ENCODE measurements at regions not wholly inside any gene's neighbourhood (a gene's known extent, or its start where the extent isn't known, plus 50 kb on each side); places are given as distances from the start of the nearest gene placed in this dataset.

GRCh38 chr15:29433050-29433318, 163.4 kb upstream of the NSMCE3 start:
- Histone ChIP-seq H3K36me3 (ENCODE audit: control insufficient read depth in 2 of 2, insufficient read depth in 2 of 2, low read length in 1 of 2) (no peaks in the 10 kb centered on the region), H3K9me3 (ENCODE audit: control insufficient read depth in 2 of 2, insufficient read depth in 1 of 2, low read depth in 1 of 2, low read length in 1 of 2) (peaks cover 0 to 2% of the 10 kb centered on the region in 2 donors), H3K27me3 (ENCODE audit: control insufficient read depth in 1 of 2, insufficient read depth in 2 of 2, low read length in 2 of 2) (no peaks in the 10 kb centered on the region), H3K4me1 (ENCODE audit: control insufficient read depth in 2 of 2, insufficient read depth in 2 of 2, low read length in 1 of 2) (peaks cover 0 to 2% of the 10 kb centered on the region in 2 donors), H3K4me3 (ENCODE audit: low read depth in 1 of 2, low read length in 2 of 2) (no peak overlapping the region), H3K27ac (ENCODE audit: low read depth in 2 of 2, low read length in 1 of 2) (no peak overlapping the region)
- 79 to 88% methylated on average over 2 of the region's 2 CpGs for WGBS, 2 donors

GRCh38 chr15:29432191-29433049, 162.8 kb upstream of the NSMCE3 start:
- peaks cover 2% of the 10 kb centered on the region in 2 donors for H3K9me3 ChIP-seq (ENCODE audit: control insufficient read depth in 2 of 2, insufficient read depth in 1 of 2, low read depth in 1 of 2, low read length in 1 of 2)
- no peaks in the 10 kb centered on the region for H3K36me3 ChIP-seq (ENCODE audit: control insufficient read depth in 2 of 2, insufficient read depth in 2 of 2, low read length in 1 of 2)
- no peaks in the 10 kb centered on the region for H3K4me1 ChIP-seq (ENCODE audit: control insufficient read depth in 2 of 2, insufficient read depth in 2 of 2, low read length in 1 of 2)
- no peaks in the 10 kb centered on the region for H3K27me3 ChIP-seq (ENCODE audit: control insufficient read depth in 1 of 2, insufficient read depth in 2 of 2, low read length in 2 of 2)
- no peak overlapping the region for H3K27ac ChIP-seq (ENCODE audit: low read depth in 2 of 2, low read length in 1 of 2)
- WGBS, 2 donors = 86 to 90% methylated on average over 11 of the region's 11 CpGs
- H3K4me3 ChIP-seq (ENCODE audit: low read depth in 1 of 2, low read length in 2 of 2) = no peak overlapping the region

GRCh38 chr15:29430831-29431230, 161.2 kb upstream of the NSMCE3 start:
- no peaks in the 10 kb centered on the region for H3K4me1 ChIP-seq (ENCODE audit: control insufficient read depth in 2 of 2, insufficient read depth in 2 of 2, low read length in 1 of 2)
- no peak overlapping the region for H3K27ac ChIP-seq (ENCODE audit: low read depth in 2 of 2, low read length in 1 of 2)
- H3K9me3 ChIP-seq (ENCODE audit: control insufficient read depth in 2 of 2, insufficient read depth in 1 of 2, low read depth in 1 of 2, low read length in 1 of 2) = peaks cover 2% of the 10 kb centered on the region in 2 donors
- no peak overlapping the region for H3K4me3 ChIP-seq (ENCODE audit: low read depth in 1 of 2, low read length in 2 of 2)
- no peaks in the 10 kb centered on the region for H3K27me3 ChIP-seq (ENCODE audit: control insufficient read depth in 1 of 2, insufficient read depth in 2 of 2, low read length in 2 of 2)
- no peaks in the 10 kb centered on the region for H3K36me3 ChIP-seq (ENCODE audit: control insufficient read depth in 2 of 2, insufficient read depth in 2 of 2, low read length in 1 of 2)
- 87 to 88% methylated on average over 10 of the region's 10 CpGs for WGBS, 2 donors

GRCh38 chr15:29430124-29430523, 160.5 kb upstream of the NSMCE3 start:
- H3K27ac ChIP-seq (ENCODE audit: low read depth in 2 of 2, low read length in 1 of 2) = no peak overlapping the region
- no peaks in the 10 kb centered on the region for H3K4me1 ChIP-seq (ENCODE audit: control insufficient read depth in 2 of 2, insufficient read depth in 2 of 2, low read length in 1 of 2)
- WGBS, 2 donors = 82 to 87% methylated on average over 4 of the region's 4 CpGs
- H3K27me3 ChIP-seq (ENCODE audit: control insufficient read depth in 1 of 2, insufficient read depth in 2 of 2, low read length in 2 of 2) = no peaks in the 10 kb centered on the region
- no peaks in the 10 kb centered on the region for H3K36me3 ChIP-seq (ENCODE audit: control insufficient read depth in 2 of 2, insufficient read depth in 2 of 2, low read length in 1 of 2)
- H3K9me3 ChIP-seq (ENCODE audit: control insufficient read depth in 2 of 2, insufficient read depth in 1 of 2, low read depth in 1 of 2, low read length in 1 of 2) = peaks cover 2% of the 10 kb centered on the region in 2 donors
- H3K4me3 ChIP-seq (ENCODE audit: low read depth in 1 of 2, low read length in 2 of 2) = no peak overlapping the region

GRCh38 chr15:29429584-29429983, 160.0 kb upstream of the NSMCE3 start:
- Histone ChIP-seq H3K36me3 (ENCODE audit: control insufficient read depth in 2 of 2, insufficient read depth in 2 of 2, low read length in 1 of 2) (no peaks in the 10 kb centered on the region), H3K9me3 (ENCODE audit: control insufficient read depth in 2 of 2, insufficient read depth in 1 of 2, low read depth in 1 of 2, low read length in 1 of 2) (peaks cover 2% of the 10 kb centered on the region in 2 donors), H3K4me3 (ENCODE audit: low read depth in 1 of 2, low read length in 2 of 2) (no peak overlapping the region), H3K27me3 (ENCODE audit: control insufficient read depth in 1 of 2, insufficient read depth in 2 of 2, low read length in 2 of 2) (no peaks in the 10 kb centered on the region), H3K4me1 (ENCODE audit: control insufficient read depth in 2 of 2, insufficient read depth in 2 of 2, low read length in 1 of 2) (no peaks in the 10 kb centered on the region), H3K27ac (ENCODE audit: low read depth in 2 of 2, low read length in 1 of 2) (no peak overlapping the region)
- 88 to 95% methylated on average over 13 of the region's 13 CpGs for WGBS, 2 donors

- Histone ChIP-seq H3K27me3 (ENCODE audit: control insufficient read depth in 1 of 2, insufficient read depth in 2 of 2, low read length in 2 of 2) (no peaks in the 10 kb centered on the region), H3K9me3 (ENCODE audit: control insufficient read depth in 2 of 2, insufficient read depth in 1 of 2, low read depth in 1 of 2, low read length in 1 of 2) (peaks cover 2 to 6% of the 10 kb centered on the region in 2 donors), H3K4me1 (ENCODE audit: control insufficient read depth in 2 of 2, insufficient read depth in 2 of 2, low read length in 1 of 2) (no peaks in the 10 kb centered on the region), H3K4me3 (ENCODE audit: low read depth in 1 of 2, low read length in 2 of 2) (no peak overlapping the region), H3K36me3 (ENCODE audit: control insufficient read depth in 2 of 2, insufficient read depth in 2 of 2, low read length in 1 of 2) (no peaks in the 10 kb centered on the region), H3K27ac (ENCODE audit: low read depth in 2 of 2, low read length in 1 of 2) (no peak overlapping the region)
- 86 to 91% methylated on average over 7 of the region's 7 CpGs for WGBS, 2 donors
Observed at GRCh38 chr15:29428925-29429573, 159.4 kb upstream of the NSMCE3 start.

GRCh38 chr15:29425864-29426263, 156.2 kb upstream of the NSMCE3 start:
- H3K4me3 ChIP-seq (ENCODE audit: low read depth in 1 of 2, low read length in 2 of 2) = no peak overlapping the region
- no peaks in the 10 kb centered on the region for H3K4me1 ChIP-seq (ENCODE audit: control insufficient read depth in 2 of 2, insufficient read depth in 2 of 2, low read length in 1 of 2)
- H3K36me3 ChIP-seq (ENCODE audit: control insufficient read depth in 2 of 2, insufficient read depth in 2 of 2, low read length in 1 of 2) = no peaks in the 10 kb centered on the region
- H3K9me3 ChIP-seq (ENCODE audit: control insufficient read depth in 2 of 2, insufficient read depth in 1 of 2, low read depth in 1 of 2, low read length in 1 of 2) = peaks cover 2 to 6% of the 10 kb centered on the region in 2 donors
- no peaks in the 10 kb centered on the region for H3K27me3 ChIP-seq (ENCODE audit: control insufficient read depth in 1 of 2, insufficient read depth in 2 of 2, low read length in 2 of 2)
- H3K27ac ChIP-seq (ENCODE audit: low read depth in 2 of 2, low read length in 1 of 2) = no peak overlapping the region

- Histone ChIP-seq H3K27me3 (ENCODE audit: control insufficient read depth in 1 of 2, insufficient read depth in 2 of 2, low read length in 2 of 2) (no peaks in the 10 kb centered on the region), H3K27ac (ENCODE audit: low read depth in 2 of 2, low read length in 1 of 2) (no peak overlapping the region), H3K4me1 (ENCODE audit: control insufficient read depth in 2 of 2, insufficient read depth in 2 of 2, low read length in 1 of 2) (no peaks in the 10 kb centered on the region), H3K4me3 (ENCODE audit: low read depth in 1 of 2, low read length in 2 of 2) (no peak overlapping the region), H3K9me3 (ENCODE audit: control insufficient read depth in 2 of 2, insufficient read depth in 1 of 2, low read depth in 1 of 2, low read length in 1 of 2) (peaks cover 2 to 6% of the 10 kb centered on the region in 2 donors), H3K36me3 (ENCODE audit: control insufficient read depth in 2 of 2, insufficient read depth in 2 of 2, low read length in 1 of 2) (no peaks in the 10 kb centered on the region)
- WGBS, 2 donors = 78 to 80% methylated on average over 4 of the region's 4 CpGs
Observed at GRCh38 chr15:29424118-29424517, 154.5 kb upstream of the NSMCE3 start.

GRCh38 chr15:29422606-29423005, 153.0 kb upstream of the NSMCE3 start:
- H3K9me3 ChIP-seq (ENCODE audit: control insufficient read depth in 2 of 2, insufficient read depth in 1 of 2, low read depth in 1 of 2, low read length in 1 of 2) = peaks cover 2 to 3% of the 10 kb centered on the region in 2 donors
- H3K4me1 ChIP-seq (ENCODE audit: control insufficient read depth in 2 of 2, insufficient read depth in 2 of 2, low read length in 1 of 2) = no peaks in the 10 kb centered on the region
- H3K27me3 ChIP-seq (ENCODE audit: control insufficient read depth in 1 of 2, insufficient read depth in 2 of 2, low read length in 2 of 2) = no peaks in the 10 kb centered on the region
- WGBS, 2 donors = 90 to 91% methylated on average over 2 of the region's 2 CpGs
- no peak overlapping the region for H3K4me3 ChIP-seq (ENCODE audit: low read depth in 1 of 2, low read length in 2 of 2)
- H3K27ac ChIP-seq (ENCODE audit: low read depth in 2 of 2, low read length in 1 of 2) = no peak overlapping the region
- no peaks in the 10 kb centered on the region for H3K36me3 ChIP-seq (ENCODE audit: control insufficient read depth in 2 of 2, insufficient read depth in 2 of 2, low read length in 1 of 2)

GRCh38 chr15:29420188-29420587, 150.6 kb upstream of the NSMCE3 start:
- Histone ChIP-seq H3K27me3 (ENCODE audit: control insufficient read depth in 1 of 2, insufficient read depth in 2 of 2, low read length in 2 of 2) (no peaks in the 10 kb centered on the region), H3K9me3 (ENCODE audit: control insufficient read depth in 2 of 2, insufficient read depth in 1 of 2, low read depth in 1 of 2, low read length in 1 of 2) (peaks cover 0 to 3% of the 10 kb centered on the region in 2 donors), H3K4me3 (ENCODE audit: low read depth in 1 of 2, low read length in 2 of 2) (no peak overlapping the region), H3K36me3 (ENCODE audit: control insufficient read depth in 2 of 2, insufficient read depth in 2 of 2, low read length in 1 of 2) (no peaks in the 10 kb centered on the region), H3K27ac (ENCODE audit: low read depth in 2 of 2, low read length in 1 of 2) (no peak overlapping the region), H3K4me1 (ENCODE audit: control insufficient read depth in 2 of 2, insufficient read depth in 2 of 2, low read length in 1 of 2) (no peaks in the 10 kb centered on the region)
- 68 to 72% methylated on average over 2 of the region's 2 CpGs for WGBS, 2 donors

Data from esophagus (tissue), 2 donors.